ENCODE measurements at regions not wholly inside any gene's neighbourhood (a gene's known extent, or its start where the extent isn't known, plus 50 kb on each side); places are given as distances from the start of the nearest gene placed in this dataset.
A peak's percentile ranks its signal among the peaks of the same experiment; 100 is the strongest.

GRCh38 chr2:58428096-58429013 is 187.2 kb upstream of the FANCL start (continued):
- TF ChIP-seq, protein P1, sequence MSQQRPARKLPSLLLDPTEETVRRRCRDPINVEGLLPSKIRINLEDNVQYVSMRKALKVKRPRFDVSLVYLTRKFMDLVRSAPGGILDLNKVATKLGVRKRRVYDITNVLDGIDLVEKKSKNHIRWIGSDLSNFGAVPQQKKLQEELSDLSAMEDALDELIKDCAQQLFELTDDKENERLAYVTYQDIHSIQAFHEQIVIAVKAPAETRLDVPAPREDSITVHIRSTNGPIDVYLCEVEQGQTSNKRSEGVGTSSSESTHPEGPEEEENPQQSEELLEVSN (IDR thresholded peaks at IDR 0.05): no peak
- 0 out of 2 replicates have a peak, but pooled peaks have one; percentile 30 for TF ChIP-seq SP4 (IDR thresholded peaks at IDR 0.05; ENCODE audit: low read length)
